CD4-positive, alpha-beta T cell treated with Interleukin-17A for 1 hour (primary cell): ENCODE measurements at regions not wholly inside any gene's neighbourhood (a gene's known extent, or its start where the extent isn't known, plus 50 kb on each side); places are given as distances from the start of the nearest gene placed in this dataset.
A peak's percentile ranks its signal among the peaks of the same experiment; 100 is the strongest.
"Not testable (repeated sequence)": the region's sequence is repeated elsewhere in the genome, so short reads cannot be mapped to it uniquely, and the experiment has no call there.

ENCODE experiments used
- DNase-seq: peaks from one replicate; pipeline ENCODE4 v3.0.0-alpha.2; 2020

DNA sequence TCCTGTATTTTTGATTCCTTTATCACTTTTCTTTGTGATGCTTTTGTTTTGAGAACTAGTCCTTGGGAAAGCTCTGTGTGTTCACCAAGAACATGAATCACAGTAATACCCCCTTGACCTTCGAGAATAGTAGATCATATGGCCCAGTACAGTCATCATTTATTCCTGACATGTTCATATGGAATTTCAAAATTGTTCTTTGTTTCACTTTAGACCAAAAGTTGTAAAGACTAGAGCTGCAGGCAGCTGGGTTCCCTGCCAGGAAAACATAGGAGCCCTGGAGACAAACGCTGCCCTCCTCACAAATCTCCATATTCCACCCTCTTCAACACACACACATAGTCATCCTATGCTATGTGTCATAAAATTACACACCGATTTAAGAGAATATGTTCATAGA, 621.2 kb upstream of the EYS start:
- DNase-seq = no peak

DNA sequence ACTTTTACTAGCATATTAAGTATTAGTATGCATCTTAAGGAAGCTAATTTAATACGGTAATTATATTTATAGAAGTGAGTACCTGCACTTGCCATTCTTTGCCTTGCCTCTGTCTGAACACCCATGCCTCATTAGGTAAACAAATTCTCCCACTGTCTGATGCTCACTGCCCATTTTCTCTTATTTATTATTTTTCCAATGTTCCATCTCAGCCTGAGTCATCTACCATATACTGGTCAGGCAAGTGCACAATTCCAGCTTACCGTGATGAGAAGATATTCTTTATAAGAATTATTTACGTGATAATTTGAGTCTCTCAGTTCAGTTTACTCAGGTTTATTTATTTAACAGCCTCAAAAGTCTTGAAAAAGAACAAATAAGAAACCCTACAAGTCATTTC, 619.2 kb upstream of the EYS start:
- DNase-seq = no peak

DNA sequence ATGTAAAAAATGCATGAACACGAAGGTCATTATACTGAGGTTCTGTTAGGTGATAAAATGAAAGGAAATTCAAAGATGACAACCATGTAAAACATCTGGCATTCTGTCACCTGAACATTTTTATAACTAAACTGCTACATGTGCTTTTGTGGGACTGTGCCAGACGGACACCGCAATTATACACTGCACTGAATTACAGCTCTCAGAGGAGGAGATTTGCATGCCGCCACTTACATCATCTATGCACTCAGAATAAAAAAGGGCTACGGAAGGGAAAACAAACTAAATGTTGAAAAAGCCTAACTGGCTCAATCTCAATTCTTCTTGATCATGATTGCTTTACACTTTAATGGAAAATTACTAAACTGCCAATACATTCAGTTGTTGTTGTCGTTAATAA, 614.0 kb upstream of the EYS start:
- DNase-seq = no peak

DNA sequence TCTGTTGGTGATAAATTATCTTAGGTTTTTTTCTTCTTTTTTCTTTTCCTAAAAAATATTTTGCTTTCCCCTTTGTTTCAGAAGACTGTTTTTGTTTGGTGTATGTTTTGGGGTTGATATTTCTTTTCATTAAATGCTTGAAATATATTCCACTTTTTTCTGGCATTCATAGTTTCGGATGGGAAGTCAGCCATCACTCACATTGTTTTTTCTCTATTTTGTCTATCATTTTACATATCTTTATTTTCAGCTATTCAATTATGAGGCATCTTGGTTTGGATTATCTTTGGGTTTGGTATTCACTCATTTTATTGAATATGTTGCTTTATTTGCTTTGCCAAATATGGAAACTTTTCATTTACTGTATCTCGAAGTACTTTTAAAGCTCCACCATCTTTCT, 600.5 kb upstream of the EYS start:
- DNase-seq = no peak

DNA sequence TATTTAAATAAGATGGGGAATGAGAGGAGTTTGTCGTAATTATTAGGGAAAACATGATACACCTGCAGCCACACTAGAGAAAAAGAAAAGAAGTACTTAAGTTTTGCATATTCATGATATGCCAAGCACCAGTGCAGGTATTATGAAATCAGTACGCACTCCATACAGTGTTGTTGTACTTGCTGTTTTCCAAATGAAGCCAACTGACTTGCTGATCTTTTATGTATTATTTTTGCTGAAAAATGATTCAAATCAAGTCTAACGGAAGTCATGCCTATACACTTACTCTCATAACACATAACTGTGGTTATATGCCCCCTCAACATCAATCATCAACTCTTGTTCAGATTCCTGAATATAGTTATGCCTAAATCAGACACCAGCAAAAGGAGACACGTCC, 584.9 kb upstream of the EYS start:
- no peak for DNase-seq

DNA sequence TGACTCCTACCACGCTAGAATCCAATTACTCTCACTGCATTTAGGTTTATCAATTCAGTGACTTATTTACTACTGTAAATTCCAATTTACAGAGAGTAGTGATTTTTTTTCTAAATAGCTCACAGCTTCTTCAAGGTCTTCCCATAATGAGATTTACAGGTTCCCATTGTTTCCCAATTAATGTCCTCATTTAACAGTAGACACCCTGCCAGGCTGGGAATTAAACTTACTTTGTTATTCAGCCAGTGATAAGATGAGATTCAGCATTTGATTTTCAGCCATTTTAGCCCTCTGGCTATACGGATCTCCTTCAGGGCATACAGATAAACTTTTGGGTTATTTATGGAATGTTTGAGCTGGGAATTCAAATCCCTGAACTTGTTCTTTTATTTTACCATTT, 582.9 kb upstream of the EYS start:
- DNase-seq = no peak

DNA sequence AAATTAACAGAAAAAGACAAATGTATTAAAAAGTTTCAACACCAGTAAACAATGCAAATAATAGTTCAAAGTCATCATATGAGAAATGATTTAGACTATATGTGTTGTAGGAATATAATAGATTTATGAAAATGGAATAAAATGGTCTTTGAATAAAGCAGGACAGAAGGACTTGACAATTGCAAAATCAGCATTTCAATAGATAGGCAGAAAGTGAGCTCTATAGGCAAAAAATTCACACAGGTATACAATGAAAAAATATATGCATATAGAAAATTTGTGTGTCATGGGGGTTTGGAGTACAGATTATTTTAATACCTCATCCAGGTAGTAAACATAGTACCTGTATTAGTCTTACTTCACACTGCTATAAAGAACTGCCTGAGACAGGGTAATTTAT, 571.1 kb upstream of the EYS start:
- DNase-seq = no peak

DNA sequence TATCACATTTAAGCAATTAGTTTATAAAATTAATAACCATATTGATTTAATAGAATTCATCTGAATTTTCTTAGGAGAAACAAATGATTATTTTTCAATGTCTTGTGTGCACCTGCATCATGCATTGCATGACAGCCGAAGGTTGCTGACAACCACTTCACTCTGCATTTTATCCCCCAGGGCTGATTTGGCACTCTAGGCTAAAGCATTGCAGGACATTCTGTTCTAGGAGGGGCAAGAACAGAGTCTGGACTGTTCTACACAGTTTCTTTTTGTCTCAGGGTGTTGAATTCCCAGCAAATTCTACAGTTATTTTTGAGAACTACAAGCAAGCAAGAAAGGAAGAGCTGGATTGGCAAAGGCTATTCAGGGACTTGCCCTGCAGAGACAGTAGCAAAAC, 570.4 kb upstream of the EYS start:
- no peak for DNase-seq

DNA sequence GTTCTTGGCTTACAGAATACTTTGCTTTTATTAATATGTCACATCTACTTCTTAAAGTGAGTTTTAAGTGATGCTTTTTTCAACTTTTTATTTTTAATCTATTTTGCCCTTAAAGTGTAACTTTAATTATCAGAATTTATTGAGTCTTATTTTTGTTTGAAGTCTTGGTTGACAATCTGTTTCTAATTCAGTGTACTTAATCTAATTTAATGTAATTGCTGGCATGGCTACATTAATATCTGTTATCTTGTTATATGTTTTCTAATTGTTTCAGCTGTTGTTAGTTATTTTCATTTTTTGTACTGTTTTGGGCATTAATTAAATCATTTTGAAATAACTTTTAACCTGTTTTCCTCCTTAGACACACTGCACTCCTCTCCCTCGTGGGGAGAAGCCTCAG, 558.7 kb upstream of the EYS start:
- no peak for DNase-seq

DNA sequence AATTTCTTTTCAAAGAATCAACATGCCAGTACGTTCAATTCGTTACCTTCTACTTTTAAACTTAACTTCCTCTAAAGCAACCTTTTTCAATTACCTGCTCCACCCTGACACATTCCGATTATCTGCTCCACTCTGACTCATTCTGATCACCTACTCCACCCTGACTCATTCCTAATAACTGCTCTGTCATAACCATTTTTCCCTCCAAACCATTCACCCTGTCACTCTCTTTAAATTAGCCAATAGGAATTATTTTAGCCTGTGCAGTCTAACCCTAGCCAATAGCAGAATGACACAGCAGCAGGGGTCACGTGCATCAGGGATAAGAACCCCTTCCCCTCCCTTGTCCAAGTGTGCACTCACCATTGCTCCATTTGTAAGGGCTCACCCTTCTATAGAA, 557.4 kb upstream of the EYS start:
- no peak for DNase-seq

DNA sequence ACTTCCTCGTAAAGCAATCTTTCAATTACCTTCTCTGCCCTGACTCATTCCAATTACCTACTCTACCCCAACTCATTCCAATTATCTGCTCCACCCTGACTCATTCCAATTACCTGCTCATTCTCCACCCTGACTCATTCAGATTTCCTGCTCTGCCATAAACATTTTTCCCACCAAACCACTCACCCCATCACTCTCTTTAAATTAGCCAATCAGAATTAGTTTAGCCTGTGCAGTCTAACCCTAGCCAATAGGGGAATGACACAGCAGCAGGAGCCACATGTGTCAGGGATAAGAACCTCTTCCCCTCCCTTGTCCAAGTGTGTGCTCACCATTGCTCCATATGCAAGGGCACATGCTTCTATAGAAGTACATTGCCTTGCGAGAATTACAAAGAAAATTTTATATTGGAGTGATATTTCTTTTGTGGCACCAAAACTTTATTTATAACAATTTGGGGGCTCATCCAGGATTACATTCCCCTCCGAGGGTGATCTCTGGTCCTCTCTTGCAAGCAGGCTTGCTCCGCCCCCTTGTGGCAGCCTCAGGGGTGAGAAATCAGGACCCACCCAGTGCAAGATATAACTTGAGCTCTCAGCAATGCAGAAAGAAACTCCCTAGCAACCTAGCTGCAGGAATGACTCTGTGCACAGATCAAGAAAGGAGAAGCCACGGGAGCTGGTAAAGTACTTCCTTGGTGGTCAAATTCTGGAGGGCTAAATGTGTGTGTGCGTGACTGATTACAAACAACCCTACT, 551.9 kb upstream of the EYS start:
- DNase-seq = not testable (repeated sequence)

DNA sequence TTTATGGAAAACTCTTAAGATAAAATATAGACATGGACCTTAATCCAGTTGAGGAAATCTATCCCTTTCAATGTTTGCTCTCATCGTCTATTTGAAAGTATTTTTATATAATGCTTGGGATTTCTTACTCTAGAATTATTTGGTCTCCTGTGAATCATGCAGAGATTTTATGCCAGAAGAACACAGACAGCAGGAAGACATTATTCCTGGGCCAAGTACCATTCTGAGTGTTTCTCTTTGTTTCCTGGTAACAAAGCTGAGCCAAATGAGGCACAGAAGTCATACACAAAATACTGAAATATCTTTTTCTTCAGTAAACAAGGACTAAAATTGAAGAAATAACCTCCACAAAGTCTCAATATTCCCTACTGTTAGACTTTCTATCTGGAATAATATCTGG, 538.2 kb upstream of the EYS start:
- no peak for DNase-seq

DNA sequence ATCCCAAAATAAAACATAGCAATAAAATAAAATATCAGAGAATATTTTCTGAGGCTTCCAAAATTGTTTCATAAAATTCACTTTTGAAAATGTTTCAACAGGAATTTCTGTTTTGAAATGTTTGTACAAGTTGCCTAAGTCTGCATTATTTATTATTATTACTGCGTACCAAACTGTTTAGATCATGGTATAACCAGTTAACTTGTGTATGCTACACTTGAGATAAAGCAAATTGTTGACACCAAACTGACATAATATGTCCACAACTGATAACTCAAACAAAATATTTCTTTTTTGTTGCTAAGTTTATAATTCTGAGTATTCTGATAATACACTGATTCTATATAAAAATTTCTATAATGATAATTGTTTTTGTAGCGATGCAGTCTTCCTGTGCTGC, 531.8 kb upstream of the EYS start:
- DNase-seq = no peak

DNA sequence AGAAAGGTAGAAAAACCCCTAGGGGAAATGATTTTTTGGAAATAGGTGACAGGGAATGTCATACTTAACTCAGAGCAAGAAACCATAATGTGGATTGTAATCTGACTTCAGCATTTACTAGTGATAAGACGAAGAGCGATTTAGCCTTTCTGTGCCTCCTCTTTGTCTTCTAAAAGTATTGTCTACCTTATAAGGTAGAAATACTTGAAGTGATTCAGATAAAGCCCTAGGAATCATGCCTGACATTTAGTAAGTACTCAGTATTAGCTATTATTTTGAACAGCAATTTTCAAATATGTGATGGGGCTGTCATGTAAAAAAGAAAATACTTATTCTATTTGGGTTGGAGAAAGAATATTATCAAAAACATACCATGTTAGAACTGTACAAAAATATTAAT, 525.9 kb upstream of the EYS start:
- DNase-seq = no peak

DNA sequence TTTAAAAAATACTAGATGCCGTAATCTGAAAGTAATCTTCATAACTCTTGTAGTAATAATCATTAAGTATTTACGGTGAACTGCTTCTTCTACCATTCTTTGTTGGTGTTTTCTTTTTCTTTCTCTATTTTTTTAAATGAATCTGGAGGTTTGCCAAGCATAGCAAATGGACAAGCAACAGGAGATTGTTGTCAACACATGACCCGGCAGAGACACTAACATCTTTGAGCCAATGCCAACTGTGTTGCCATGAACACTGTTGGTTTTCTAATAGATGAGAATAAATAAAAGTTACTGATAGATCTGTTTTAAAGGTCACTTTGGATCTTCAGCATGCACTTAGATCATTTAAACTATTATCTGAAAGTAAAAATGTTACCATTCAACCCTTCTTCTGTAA, 523.6 kb upstream of the EYS start:
- DNase-seq = no peak

DNA sequence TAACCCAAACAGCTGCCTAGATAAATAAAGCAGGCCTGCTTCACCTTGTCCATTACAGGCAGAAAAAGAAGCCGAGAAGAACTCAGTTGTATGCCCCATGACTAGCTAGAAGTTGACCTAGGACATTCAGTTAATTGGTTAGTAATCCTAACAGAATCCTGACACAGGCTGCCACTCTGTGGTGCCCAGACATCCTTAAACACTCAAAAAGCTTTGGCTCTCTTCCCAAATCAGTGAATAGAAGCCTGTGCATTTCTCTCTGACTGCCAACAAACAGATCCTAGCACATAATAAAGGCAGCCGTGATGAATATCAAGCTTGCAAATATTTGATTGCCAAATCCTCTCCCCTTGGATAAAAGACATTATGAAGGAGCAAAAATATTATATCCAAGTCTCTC, 519.1 kb upstream of the EYS start:
- DNase-seq = no peak

DNA sequence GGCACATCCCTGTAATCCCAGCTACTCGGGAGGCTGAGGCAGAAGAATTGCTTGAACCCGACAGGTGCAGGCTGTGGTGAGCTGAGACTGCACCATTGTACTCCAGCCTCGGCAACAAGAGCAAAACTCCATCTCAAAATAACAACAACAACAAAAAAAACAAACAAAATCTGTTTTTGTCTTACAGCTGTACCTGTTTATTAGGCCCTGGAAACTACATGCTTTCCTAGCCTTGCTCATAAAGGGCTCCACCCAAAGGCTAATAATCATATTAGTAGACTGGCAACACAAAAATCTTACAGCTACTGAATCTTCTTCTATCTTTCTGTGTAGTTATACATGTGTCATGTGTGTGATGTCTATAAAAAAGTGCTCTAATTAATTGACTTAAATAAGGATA, 503.9 kb upstream of the EYS start:
- DNase-seq = peak; percentile 1

DNA sequence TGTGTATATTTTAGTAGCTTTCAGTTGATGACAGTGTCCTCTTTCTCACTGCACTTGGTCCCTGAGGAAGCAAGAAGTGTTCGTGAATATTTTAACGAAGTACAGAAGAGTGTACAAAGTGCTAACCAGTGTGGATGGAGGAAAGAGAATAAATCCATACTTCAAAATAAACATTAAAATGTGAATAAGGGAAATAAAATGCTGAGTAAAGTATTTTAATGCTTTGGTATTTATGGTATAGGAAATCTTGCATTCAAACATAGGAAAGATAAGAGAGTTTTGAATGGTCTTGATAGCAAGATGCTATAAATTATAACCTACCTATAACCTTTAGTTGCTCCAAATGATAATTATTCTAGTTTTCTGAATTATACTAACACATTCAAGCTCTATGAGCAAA, 493.4 kb upstream of the EYS start:
- no peak for DNase-seq

DNA sequence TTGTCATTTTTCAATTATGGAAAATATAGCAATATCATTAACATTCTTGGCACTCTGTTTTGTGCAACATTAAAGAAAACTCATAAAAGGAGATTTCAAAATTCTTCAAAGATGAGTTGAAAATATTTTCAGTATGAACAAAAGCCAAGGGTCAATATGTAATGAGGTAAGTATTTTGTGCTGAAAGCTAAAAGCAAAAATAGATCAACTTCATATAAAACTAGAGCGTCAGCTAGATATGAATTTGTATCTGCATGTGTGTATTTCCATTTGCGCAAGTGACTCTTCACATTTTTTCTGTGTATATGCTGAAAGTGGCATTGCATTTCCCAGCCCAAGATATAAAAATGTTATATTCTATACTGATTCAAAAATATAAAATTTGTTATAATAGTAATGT, 492.1 kb upstream of the EYS start:
- no peak for DNase-seq

DNA sequence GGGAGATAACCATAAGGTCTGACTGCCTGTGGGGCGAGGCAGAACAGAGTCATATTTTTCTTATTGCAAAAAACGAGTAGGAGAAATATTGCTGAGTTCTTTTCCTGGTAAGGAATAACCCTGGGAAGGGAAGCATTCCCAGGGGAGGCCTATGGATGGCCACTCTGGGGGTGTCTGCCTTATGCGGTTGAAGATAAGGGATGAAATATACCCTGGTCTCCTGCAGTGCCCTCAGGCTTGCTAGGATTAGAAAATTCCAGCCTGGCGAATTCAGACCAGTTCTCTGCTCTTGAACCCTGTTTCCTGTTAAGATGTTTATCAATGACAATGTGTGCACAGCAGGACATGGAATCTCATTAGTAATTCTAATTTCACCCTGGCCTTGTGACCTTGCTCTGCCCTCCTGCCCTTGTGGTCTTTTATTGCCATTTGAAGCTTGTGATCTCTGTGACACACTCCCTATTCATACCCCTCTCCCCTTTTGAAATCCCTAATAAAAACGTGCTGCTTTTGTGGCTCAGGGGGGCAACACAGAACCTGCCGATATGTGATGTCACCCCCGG, 491.1 kb upstream of the EYS start:
- no peak for DNase-seq

DNA sequence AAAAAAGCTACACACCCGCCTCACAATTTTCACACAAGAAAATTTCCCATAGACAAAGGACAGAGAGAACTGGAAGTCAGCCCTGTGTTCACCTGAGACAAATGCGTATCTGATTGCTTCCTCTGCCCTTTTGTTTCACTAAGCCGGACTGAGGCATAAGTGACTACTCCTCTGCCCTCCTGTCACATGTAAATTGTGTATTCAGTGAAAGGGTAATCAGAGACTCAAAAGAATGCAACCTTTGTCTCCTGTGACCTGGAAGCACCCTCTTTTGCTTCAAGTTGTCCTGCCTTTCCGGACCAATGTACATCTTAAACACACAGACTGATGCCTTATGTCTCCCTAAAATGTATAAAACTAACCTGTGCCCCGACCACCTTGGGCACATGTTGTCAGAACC, 483.8 kb upstream of the EYS start:
- DNase-seq = no peak

DNA sequence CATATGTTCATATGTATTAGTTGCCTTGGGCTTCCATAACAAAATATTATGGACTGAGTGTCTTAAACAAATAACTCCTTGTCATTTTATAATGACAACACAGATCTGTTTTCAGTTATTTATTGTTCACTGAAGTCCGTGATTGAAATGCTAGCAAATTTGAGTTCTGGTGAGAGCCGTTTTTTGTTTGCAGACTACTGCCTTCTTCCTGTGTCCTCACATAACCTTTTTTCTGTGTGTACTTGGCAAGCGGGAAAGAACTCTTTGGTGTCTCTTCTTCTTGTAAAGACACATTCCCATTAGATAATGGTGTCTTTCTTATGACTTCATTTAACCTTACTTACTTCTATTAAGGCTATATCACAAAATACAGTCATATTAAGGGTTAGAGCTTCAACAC, 482.9 kb upstream of the EYS start:
- no peak for DNase-seq

DNA sequence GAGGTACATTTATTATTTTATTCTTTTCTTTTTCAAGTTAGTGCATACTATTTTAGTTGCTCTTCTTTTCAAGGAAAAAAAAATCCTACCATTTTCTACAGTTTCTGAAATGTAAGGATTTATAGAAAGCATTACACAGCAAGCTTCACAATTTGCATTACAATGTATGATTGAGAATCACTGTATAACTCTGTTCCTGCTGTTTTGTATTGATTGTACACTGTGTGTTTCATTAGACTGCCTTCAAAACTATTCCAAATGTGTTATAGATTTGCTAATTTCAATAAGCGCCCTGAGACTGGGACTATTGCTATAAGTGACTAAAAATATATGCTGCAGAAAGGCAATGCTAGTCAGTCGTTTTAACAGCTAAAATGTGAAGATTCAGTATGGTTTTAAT, 479.7 kb upstream of the EYS start:
- DNase-seq = no peak

DNA sequence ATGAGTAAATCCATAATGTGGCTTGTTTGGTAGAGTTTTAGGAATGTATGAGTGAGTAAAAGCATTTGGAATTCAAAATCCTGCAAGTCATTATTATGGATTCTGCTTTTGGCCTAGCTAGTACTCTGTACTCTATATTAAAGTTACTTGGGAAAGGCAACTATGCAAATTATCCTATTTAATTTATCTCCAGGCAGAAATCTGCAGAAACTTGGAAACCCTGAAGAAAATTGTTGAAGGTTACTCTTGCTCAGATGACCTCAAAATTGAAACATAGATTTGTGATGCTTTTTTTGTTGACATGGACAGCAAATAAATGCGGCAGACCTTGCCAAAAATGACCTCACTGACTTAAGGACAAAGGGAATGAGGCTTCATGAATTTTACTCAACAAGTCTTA, 477.1 kb upstream of the EYS start:
- DNase-seq = no peak

DNA sequence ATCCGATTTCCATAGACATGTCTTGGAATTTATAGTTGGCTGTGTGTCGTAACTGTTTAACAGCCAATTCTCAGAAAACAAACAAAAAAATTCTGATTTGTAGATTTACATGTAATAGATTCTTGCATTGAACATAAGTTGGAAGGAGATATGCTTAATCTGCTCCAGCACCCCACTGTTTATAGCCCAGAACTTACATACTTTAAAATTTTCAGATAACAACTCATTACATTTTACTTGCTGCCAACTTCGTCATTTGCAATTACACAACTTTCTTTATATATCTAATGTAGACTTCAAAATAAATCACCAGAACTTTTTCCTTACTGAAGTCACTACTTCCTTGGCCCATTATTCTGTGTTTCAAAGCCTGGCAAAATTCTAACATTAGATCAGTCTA, 472.3 kb upstream of the EYS start:
- no peak for DNase-seq
